GM20431 (cell line): ENCODE measurements at regions not wholly inside any gene's neighbourhood (a gene's known extent, or its start where the extent isn't known, plus 50 kb on each side); places are given as distances from the start of the nearest gene placed in this dataset.
"Not testable (repeated sequence)": the region's sequence is repeated elsewhere in the genome, so short reads cannot be mapped to it uniquely, and the experiment has no call there.

ENCODE experiments used
- in situ Hi-C: fragments of 300-500 bp; cut with MseI, MboI; formaldehyde crosslinking; loops from one replicate; pipeline ENCODE4 v1.15.0; 2020; ENCODE audit warnings: low sequenced_read_pairs; ENCODE audit not compliant: unreplicated experiment

- in situ Hi-C loops, result no loop called here
Observed at GRCh38 chr9:82726424-82727276, 336.3 kb downstream of the RASEF start.

GRCh38 chr9:82729141-82729540 is 333.8 kb downstream of the RASEF start:
- in situ Hi-C loops, result no loop called here

- in situ Hi-C loops, result no loop called here
Observed at GRCh38 chr9:82729991-82730589, 332.9 kb downstream of the RASEF start.

GRCh38 chr9:82732928-82733327 is 330.0 kb downstream of the RASEF start:
- in situ Hi-C loops, result no loop called here

- in situ Hi-C loops, result no loop called here
Observed at GRCh38 chr9:82736126-82736525, 326.8 kb downstream of the RASEF start.

- in situ Hi-C loops, result no loop called here
Observed at GRCh38 chr9:82736701-82737100, 326.2 kb downstream of the RASEF start.

- in situ Hi-C loops, result no loop called here
Observed at GRCh38 chr9:82745919-82746318, 317.0 kb downstream of the RASEF start.

GRCh38 chr9:82750411-82750913 is 312.5 kb downstream of the RASEF start:
- in situ Hi-C loops, result no loop called here

- in situ Hi-C loops, result no loop called here
Observed at GRCh38 chr9:82757924-82758323, 305.0 kb downstream of the RASEF start.

- in situ Hi-C loops, result no loop called here
Observed at GRCh38 chr9:82761027-82761426, 301.9 kb downstream of the RASEF start.

- in situ Hi-C loops, result no loop called here
Observed at GRCh38 chr9:82761956-82762355, 301.0 kb downstream of the RASEF start.

- in situ Hi-C loops, result no loop called here
Observed at GRCh38 chr9:82763656-82764055, 299.3 kb downstream of the RASEF start.

GRCh38 chr9:82764061-82764668 is 298.8 kb downstream of the RASEF start:
- in situ Hi-C loops, result no loop called here

- in situ Hi-C loops, result not testable (repeated sequence)
Observed at GRCh38 chr9:82774707-82775231, 288.2 kb downstream of the RASEF start.

- in situ Hi-C loops, result no loop called here
Observed at GRCh38 chr9:82776508-82776907, 286.4 kb downstream of the RASEF start.

- in situ Hi-C loops, result no loop called here
Observed at GRCh38 chr9:82777366-82777765, 285.6 kb downstream of the RASEF start.

GRCh38 chr9:82778923-82779322 is 284.0 kb downstream of the RASEF start:
- in situ Hi-C loops, result not testable (repeated sequence)

GRCh38 chr9:82780017-82780416 is 282.9 kb downstream of the RASEF start:
- in situ Hi-C loops, result no loop called here

GRCh38 chr9:82781921-82782392 is 281.0 kb downstream of the RASEF start:
- in situ Hi-C loops, result no loop called here

GRCh38 chr9:82783045-82783444 is 279.9 kb downstream of the RASEF start:
- in situ Hi-C loops, result no loop called here

- in situ Hi-C loops, result no loop called here
Observed at GRCh38 chr9:82784589-82784988, 278.4 kb downstream of the RASEF start.
